NT2/D1 (cell line): ENCODE measurements at regions not wholly inside any gene's neighbourhood (a gene's known extent, or its start where the extent isn't known, plus 50 kb on each side); places are given as distances from the start of the nearest gene placed in this dataset.

Experiments used
- YY1 ChIP-seq: IDR thresholded peaks from 2 replicates; pipeline ENCODE4 v1.6.1; 2011; ENCODE audit not compliant: insufficient read length, insufficient read depth
- ZNF274 ChIP-seq: IDR thresholded peaks from 2 replicates; pipeline ENCODE4 v1.6.1; 2011; ENCODE audit warnings: mild to moderate bottlenecking, low read depth, low read length

DNA sequence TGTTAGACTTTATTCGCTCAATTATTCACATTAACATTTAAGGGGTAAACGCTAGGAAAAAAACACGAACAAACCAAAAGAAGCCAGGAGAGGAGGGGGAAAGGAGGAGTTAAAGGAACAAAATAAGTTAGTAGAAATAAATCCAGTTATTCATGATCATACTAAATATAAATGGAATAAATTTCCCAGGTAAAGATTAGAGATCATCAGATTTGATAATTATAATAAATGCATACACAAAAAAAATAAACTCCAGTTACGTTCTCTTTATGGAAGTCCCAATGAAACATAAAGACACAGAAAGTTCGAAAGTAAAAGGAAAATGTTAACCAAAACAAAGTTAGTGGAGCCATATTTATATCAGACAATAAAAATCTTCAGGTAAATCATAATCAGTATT is 568.7 kb upstream of the NOX3 start:
- TF ChIP-seq ZNF274 (no peak), YY1 (no peak)
